GM21528 (cell line): ENCODE measurements at regions not wholly inside any gene's neighbourhood (a gene's known extent, or its start where the extent isn't known, plus 50 kb on each side); places are given as distances from the start of the nearest gene placed in this dataset.
"Not testable (repeated sequence)": the region's sequence is repeated elsewhere in the genome, so short reads cannot be mapped to it uniquely, and the experiment has no call there.

ENCODE experiments used
- ATAC-seq: cut with Tn5 transposase; IDR thresholded peaks from one replicate; pipeline ENCODE4 v1.9.1; 2021; ENCODE audit warnings: mild to moderate bottlenecking, moderate library complexity; ENCODE audit not compliant: unreplicated experiment, low FRiP score

- no peak for ATAC-seq
Observed at GRCh38 chr1:199913318-199913717, 114.2 kb upstream of the NR5A2 start.

- no peak for ATAC-seq
Observed at GRCh38 chr1:199914546-199914945, 113.0 kb upstream of the NR5A2 start.

- ATAC-seq: no peak
Observed at GRCh38 chr1:199918196-199918769, 109.2 kb upstream of the NR5A2 start.

GRCh38 chr1:199920635-199921034, 106.9 kb upstream of the NR5A2 start:
- no peak for ATAC-seq

- no peak for ATAC-seq
Observed at GRCh38 chr1:199929556-199929955, 98.0 kb upstream of the NR5A2 start.

GRCh38 chr1:199930067-199930466, 97.4 kb upstream of the NR5A2 start:
- ATAC-seq: not testable (repeated sequence)

GRCh38 chr1:199931666-199932377, 95.7 kb upstream of the NR5A2 start:
- ATAC-seq: no peak

- ATAC-seq: no peak
Observed at GRCh38 chr1:199932462-199932861, 95.0 kb upstream of the NR5A2 start.

- ATAC-seq: no peak
Observed at GRCh38 chr1:199936441-199936840, 91.1 kb upstream of the NR5A2 start.

- ATAC-seq: no peak
Observed at GRCh38 chr1:199937161-199937560, 90.3 kb upstream of the NR5A2 start.

GRCh38 chr1:199937661-199938060, 89.8 kb upstream of the NR5A2 start:
- no peak for ATAC-seq

- no peak for ATAC-seq
Observed at GRCh38 chr1:199944986-199945385, 82.5 kb upstream of the NR5A2 start.

GRCh38 chr1:199945591-199945990, 81.9 kb upstream of the NR5A2 start:
- no peak for ATAC-seq

GRCh38 chr1:199946305-199947155, 81.0 kb upstream of the NR5A2 start:
- ATAC-seq: no peak

GRCh38 chr1:199948587-199949280, 78.8 kb upstream of the NR5A2 start:
- no peak for ATAC-seq

GRCh38 chr1:199951005-199951404, 76.5 kb upstream of the NR5A2 start:
- ATAC-seq: not testable (repeated sequence)

- no peak for ATAC-seq
Observed at GRCh38 chr1:199953651-199954050, 73.9 kb upstream of the NR5A2 start.

GRCh38 chr1:199954699-199955098, 72.8 kb upstream of the NR5A2 start:
- ATAC-seq: no peak

- no peak for ATAC-seq
Observed at GRCh38 chr1:199955235-199955634, 72.3 kb upstream of the NR5A2 start.

GRCh38 chr1:199956005-199956404, 71.5 kb upstream of the NR5A2 start:
- no peak for ATAC-seq
